ENCODE measurements at regions not wholly inside any gene's neighbourhood (a gene's known extent, or its start where the extent isn't known, plus 50 kb on each side); places are given as distances from the start of the nearest gene placed in this dataset.

GRCh38 chr3:153693207-153693606 lies 428.0 kb upstream of the ARHGEF26 start:
- TF ChIP-seq, protein P1, sequence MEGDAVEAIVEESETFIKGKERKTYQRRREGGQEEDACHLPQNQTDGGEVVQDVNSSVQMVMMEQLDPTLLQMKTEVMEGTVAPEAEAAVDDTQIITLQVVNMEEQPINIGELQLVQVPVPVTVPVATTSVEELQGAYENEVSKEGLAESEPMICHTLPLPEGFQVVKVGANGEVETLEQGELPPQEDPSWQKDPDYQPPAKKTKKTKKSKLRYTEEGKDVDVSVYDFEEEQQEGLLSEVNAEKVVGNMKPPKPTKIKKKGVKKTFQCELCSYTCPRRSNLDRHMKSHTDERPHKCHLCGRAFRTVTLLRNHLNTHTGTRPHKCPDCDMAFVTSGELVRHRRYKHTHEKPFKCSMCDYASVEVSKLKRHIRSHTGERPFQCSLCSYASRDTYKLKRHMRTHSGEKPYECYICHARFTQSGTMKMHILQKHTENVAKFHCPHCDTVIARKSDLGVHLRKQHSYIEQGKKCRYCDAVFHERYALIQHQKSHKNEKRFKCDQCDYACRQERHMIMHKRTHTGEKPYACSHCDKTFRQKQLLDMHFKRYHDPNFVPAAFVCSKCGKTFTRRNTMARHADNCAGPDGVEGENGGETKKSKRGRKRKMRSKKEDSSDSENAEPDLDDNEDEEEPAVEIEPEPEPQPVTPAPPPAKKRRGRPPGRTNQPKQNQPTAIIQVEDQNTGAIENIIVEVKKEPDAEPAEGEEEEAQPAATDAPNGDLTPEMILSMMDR (IDR thresholded peaks at IDR 0.05; ENCODE audit: low read depth, low read length) = no peak
- no peak overlapping the region for H3K27ac ChIP-seq
- H3K36me3 ChIP-seq = no peaks in the 10 kb centered on the region
- no peak for DNase-seq (ENCODE audit: low read depth in 1 of 2, low spot score in 1 of 2)
- no peaks in the 10 kb centered on the region for H3K9me3 ChIP-seq (ENCODE audit: low read depth)
- H3K27me3 ChIP-seq = no peaks in the 10 kb centered on the region
- peaks cover 12% of the 10 kb centered on the region for H3K4me1 ChIP-seq (ENCODE audit: low read depth)
- H3K4me3 ChIP-seq = no peak overlapping the region

GRCh38 chr3:153702106-153702505 lies 419.1 kb upstream of the ARHGEF26 start:
- peaks cover 6% of the 10 kb centered on the region for H3K4me1 ChIP-seq (ENCODE audit: low read depth)
- TF ChIP-seq, protein P1 (IDR thresholded peaks at IDR 0.05; ENCODE audit: low read depth, low read length) = no peak
- no peaks in the 10 kb centered on the region for H3K27me3 ChIP-seq
- no peaks in the 10 kb centered on the region for H3K9me3 ChIP-seq (ENCODE audit: low read depth)
- DNase-seq (ENCODE audit: low read depth in 1 of 2, low spot score in 1 of 2) = no peak
- no peak overlapping the region for H3K27ac ChIP-seq
- H3K36me3 ChIP-seq = no peaks in the 10 kb centered on the region
- no peak overlapping the region for H3K4me3 ChIP-seq

DNA sequence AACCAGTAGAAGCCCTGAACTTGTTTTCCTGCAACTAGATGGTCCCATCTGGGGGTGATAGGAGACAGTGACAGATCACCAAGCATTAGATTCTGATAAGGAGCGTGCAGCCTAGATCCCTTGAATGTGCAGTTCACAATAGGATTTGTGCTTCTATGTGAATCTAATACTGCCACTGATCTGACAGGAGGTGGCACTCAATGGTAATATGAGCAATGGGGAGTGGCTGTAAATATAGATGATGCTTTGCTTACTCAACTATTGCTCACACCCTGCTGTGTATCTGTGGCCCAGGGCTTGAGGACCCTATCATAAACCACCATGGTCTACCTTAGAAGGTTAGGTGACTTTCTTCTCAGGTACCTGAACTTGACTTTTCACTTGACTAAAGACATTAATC lies 417.1 kb upstream of the ARHGEF26 start:
- TF ChIP-seq, protein P1 (IDR thresholded peaks at IDR 0.05; ENCODE audit: low read depth, low read length) = no peak
- no peak overlapping the region for H3K4me3 ChIP-seq
- H3K27ac ChIP-seq = no peak overlapping the region
- no peaks in the 10 kb centered on the region for H3K36me3 ChIP-seq
- no peak for DNase-seq (ENCODE audit: low read depth in 1 of 2, low spot score in 1 of 2)
- no peaks in the 10 kb centered on the region for H3K9me3 ChIP-seq (ENCODE audit: low read depth)
- H3K27me3 ChIP-seq = no peaks in the 10 kb centered on the region
- H3K4me1 ChIP-seq (ENCODE audit: low read depth) = peaks cover 8% of the 10 kb centered on the region

- H3K27ac ChIP-seq = no peak overlapping the region
Measured at GRCh38 chr3:153706706-153707105, 414.5 kb upstream of the ARHGEF26 start.

DNA sequence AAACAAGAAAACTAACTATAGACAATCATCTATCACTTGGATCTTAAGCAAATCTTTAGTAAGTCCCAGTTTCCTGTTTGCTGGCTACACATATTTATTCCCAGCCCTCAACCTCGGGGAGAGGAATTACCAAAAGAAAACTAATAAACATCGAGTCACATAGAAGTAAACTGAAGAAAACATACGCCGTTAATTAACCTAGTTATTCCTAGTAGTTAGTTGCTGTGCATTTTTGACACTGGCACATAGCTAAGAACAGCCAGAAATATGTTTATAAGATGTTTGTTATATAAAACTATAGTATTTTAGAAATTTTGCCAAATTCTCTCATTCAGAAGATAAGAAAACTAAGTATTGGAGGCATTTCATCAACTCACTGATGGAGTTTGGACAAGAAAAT lies 407.2 kb upstream of the ARHGEF26 start:
- Histone ChIP-seq H3K4me3 (no peak overlapping the region), H3K9me3 (ENCODE audit: low read depth) (no peaks in the 10 kb centered on the region), H3K27me3 (no peaks in the 10 kb centered on the region), H3K4me1 (ENCODE audit: low read depth) (no peaks in the 10 kb centered on the region), H3K36me3 (no peaks in the 10 kb centered on the region), H3K27ac (no peak overlapping the region)
- TF ChIP-seq, protein P1 (IDR thresholded peaks at IDR 0.05; ENCODE audit: low read depth, low read length) = no peak
- DNase-seq (ENCODE audit: low read depth in 1 of 2, low spot score in 1 of 2) = no peak

More at GRCh38 chr3:153706706-153707105, 414.5 kb upstream of the ARHGEF26 start:
- TF ChIP-seq, protein P1 (IDR thresholded peaks at IDR 0.05; ENCODE audit: low read depth, low read length) = no peak
- Histone ChIP-seq H3K36me3 (no peaks in the 10 kb centered on the region), H3K4me1 (ENCODE audit: low read depth) (peaks cover 8% of the 10 kb centered on the region), H3K27me3 (no peaks in the 10 kb centered on the region), H3K9me3 (ENCODE audit: low read depth) (no peaks in the 10 kb centered on the region), H3K4me3 (no peak overlapping the region)
- DNase-seq (ENCODE audit: low read depth in 1 of 2, low spot score in 1 of 2) = no peak

All from cardiac muscle cell (in vitro differentiated cells and primary cell).